Skin epidermis (tissue), 12 donors: ENCODE measurements at regions not wholly inside any gene's neighbourhood (a gene's known extent, or its start where the extent isn't known, plus 50 kb on each side); places are given as distances from the start of the nearest gene placed in this dataset.

Experiments used
- H3K27ac ChIP-seq, 21 experiments: fragments of 200-600 bp; sonication (generic) in 11 of 21; one replicate each; pipeline ENCODE4 v1.5.0; 2020; ENCODE audit warnings: mild to moderate bottlenecking in 3 of 21, inconsistent platforms in 2 of 21, moderate library complexity in 2 of 21
- H3K4me3 ChIP-seq, 7 experiments: fragments of 200-600 bp; sonication (generic) in 2 of 7; one replicate each; pipeline ENCODE4 v1.5.0; 2020; ENCODE audit warnings: inconsistent platforms in 2 of 7, mild to moderate bottlenecking in 2 of 7, moderate library complexity in 1 of 7

DNA sequence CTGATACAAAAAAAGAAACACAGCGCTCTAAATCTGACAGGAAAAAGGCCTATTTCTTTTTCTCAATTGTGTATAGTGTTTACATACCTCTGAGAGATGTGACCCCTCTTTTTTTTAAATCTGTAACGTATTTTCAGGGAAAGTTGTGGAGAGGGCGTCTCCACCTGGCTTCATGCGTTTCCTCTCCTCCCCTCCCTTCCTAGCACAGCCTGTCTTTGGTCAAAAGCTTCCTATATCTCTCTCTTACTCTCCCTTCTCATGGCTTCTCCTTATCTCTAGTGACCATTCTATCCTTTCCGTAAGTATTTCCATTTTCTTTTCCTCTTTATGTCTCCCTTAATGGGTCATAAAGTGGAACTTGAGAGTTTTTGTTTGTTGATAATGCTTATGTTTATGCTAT, 458.9 kb downstream of the HACE1 start:
- H3K27ac ChIP-seq = no peak overlapping the region
- no peak overlapping the region for H3K4me3 ChIP-seq

- Histone ChIP-seq H3K4me3 (no peak overlapping the region), H3K27ac (no peak overlapping the region)
Observed at GRCh38 chr6:104396077-104396476, 463.6 kb downstream of the HACE1 start.

GRCh38 chr6:104381907-104382306, 477.8 kb downstream of the HACE1 start:
- H3K27ac ChIP-seq = no peak overlapping the region
- H3K4me3 ChIP-seq = no peak overlapping the region

- Histone ChIP-seq H3K4me3 (no peak overlapping the region), H3K27ac (no peak overlapping the region)
Observed at GRCh38 chr6:104365451-104366234, 494.1 kb downstream of the HACE1 start.

DNA sequence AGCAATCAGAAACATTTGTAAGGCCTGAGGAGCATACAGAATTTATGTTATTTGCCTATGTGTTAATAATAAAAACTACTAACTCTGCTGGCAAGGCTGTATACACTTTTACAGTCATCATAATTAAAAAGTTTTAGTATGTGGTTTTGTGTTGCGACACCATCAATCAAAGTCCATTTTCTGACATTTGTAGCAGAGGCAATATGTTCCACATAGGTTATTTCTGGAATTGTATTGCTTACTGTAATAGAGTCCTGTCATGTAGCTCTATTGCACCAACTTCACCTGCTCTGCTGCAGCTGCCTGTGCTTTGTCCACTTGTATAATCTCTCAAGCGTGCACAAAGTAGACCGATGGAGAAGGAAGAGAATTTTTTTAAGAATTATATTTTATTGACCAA, 501.8 kb downstream of the HACE1 start:
- H3K4me3 ChIP-seq = no peak overlapping the region
- H3K27ac ChIP-seq = no peak overlapping the region

- Histone ChIP-seq H3K27ac (no peak overlapping the region), H3K4me3 (no peak overlapping the region)
Observed at GRCh38 chr6:104356197-104356596, 503.5 kb downstream of the HACE1 start.

- Histone ChIP-seq H3K27ac (no peak overlapping the region), H3K4me3 (no peak overlapping the region)
Observed at GRCh38 chr6:104349191-104349590, 510.5 kb downstream of the HACE1 start.

DNA sequence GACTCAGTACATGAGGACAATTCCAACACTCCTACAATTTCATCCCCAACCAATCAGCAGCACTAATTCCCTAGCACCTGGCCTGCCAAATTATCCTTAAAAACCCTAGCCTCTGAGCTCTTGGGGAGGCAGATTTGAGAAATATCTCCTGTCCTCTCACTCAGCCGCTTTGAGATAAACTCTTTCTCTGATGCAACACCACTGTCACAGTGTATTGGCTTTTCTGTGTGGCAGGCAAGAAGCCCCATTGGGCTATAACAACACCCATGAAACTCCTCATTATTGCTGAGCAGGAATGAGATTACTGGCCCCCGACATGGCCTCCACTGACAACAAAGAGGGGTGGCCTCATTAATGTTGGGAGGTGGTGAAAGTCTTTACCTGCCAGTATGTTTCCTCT, 515.5 kb downstream of the HACE1 start:
- no peak overlapping the region for H3K27ac ChIP-seq

GRCh38 chr6:104332364-104332763, 527.4 kb downstream of the HACE1 start:
- H3K27ac ChIP-seq = no peak overlapping the region
- H3K4me3 ChIP-seq = no peak overlapping the region

More for the DNA sequence above, 515.5 kb downstream of the HACE1 start:
- H3K4me3 ChIP-seq = no peak overlapping the region

DNA sequence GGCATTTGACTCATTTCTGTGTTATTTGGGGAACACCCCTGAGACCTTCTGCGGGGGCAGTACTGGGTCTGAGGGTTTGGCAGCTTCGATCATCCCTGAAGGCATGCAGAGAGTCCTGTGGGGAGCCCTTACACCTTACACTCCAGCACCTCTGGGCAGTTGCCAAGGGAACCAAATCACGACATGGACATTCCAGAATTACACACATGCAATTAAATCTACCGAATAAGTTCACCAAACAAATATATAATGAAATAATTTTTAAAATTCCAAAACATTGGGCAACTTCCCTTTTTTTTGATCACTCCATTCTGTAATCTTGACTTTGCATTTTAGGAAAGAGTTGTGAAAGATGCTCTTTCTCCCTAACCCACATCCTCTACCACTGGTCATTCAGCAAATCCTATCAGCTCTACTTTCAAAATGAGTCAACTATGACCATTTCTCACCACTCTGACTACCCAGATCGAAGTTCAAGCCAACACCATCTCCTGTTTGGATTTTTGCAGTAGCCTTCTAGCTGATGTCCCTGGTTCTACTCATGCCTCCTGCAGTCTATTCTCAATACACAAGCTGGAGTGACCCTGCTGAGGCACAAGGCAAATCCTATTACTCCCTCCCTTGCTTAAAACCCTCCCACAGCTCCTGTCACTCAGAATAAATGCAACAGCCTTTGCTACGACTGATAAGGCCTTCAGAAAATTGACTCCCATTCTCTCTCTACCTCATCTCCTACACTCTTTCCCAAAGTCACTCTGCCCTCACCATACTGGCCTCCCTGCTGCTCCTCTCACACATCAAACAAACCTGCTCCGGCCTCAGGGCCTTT, 533.3 kb downstream of the HACE1 start:
- H3K27ac ChIP-seq = no peak overlapping the region
- no peak overlapping the region for H3K4me3 ChIP-seq

DNA sequence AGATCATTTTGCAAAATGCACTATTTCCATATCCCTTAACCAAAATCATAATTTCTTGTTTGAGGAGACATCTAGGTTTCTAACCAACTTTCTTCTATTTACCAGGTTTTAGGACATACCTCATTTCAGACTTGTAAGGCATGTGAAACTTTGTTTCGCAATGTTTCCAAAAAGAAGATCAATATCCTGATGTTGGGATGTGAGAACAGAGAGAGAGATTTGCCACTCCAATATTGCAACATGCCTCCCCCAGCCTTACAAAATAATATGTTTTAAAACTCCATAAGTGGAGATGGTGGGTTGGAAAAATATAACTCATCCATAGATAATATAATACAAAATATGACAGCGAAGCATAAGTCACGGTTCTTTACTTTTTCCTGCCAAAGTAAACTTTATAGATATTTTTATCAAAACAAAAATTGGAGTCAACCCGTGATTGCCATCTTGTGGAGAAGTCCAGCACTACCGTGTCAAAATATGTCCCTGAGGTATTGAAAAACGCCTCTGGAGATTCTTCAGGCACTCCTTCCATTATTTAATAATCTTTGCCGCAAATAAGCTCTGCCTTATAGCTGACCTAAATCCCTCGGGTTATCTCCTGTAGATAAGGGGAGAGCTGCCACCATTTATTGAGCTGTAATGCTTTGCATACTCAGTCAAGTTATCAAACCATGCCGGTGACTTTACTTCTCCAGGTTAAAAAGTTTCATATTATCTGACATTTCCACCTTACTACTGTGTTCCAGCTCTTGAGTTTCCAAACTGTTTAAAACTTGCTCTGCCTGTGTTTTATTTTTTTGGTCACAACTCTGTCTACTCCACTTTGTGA, 534.2 kb downstream of the HACE1 start:
- H3K27ac ChIP-seq = no peak overlapping the region
- H3K4me3 ChIP-seq = no peak overlapping the region

DNA sequence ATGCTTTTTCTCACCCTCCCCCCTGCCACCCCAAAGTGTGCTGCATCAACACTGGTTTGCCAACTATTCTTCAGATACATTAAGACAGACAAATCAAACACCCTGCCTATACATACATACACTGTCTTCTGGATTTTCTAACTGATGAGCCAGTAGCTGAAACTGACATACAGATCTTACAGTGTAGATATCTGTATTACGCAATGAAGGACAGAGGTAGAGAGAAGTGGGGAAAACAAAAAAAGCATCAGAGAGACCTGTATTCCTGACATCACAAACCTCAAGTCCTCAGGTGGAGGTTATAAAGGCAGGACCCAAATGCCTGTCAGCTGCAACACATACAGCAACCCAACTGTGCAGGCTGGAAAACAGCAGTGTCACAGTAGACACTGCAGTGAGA, 535.4 kb downstream of the HACE1 start:
- no peak overlapping the region for H3K4me3 ChIP-seq

DNA sequence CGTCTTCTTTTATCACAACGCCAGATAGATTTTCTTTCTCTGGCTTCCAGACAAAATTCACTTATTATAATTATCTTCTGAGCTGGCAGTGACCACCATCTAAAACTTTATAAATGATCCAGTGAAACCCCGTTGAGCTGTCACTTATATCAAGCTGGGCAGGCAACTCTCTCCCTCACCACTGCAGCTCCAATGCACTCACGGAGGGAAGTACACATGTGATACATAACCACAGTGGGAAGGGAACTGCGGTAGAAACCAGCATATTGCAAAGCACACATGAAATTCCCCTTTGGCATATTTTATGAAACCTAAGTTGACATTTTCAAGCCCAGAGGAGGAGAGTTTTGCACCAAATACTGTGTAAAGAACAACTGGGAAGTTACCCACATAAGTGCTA, 536.9 kb downstream of the HACE1 start:
- Histone ChIP-seq H3K27ac (no peak overlapping the region), H3K4me3 (no peak overlapping the region)

More for the DNA sequence above, 535.4 kb downstream of the HACE1 start:
- H3K27ac ChIP-seq = no peak overlapping the region

DNA sequence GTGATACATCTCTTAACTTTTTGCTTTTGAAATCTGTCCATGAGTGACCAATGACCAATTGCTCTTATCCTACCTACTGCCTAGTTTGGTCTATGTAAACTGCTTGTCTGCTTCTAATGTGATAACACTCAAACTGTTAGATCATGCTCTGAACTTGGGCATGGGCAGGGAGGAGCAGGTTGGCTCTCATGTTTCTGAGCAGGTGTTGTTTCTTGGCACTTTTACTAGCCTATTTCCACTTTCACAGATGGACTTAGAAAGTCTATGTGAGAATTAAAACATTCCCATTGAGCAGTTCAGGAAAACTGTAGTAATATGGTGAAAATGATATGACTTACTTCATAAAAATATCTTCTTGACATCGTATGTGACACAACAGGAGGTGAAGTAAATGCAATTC, 538.4 kb downstream of the HACE1 start:
- no peak overlapping the region for H3K4me3 ChIP-seq
- no peak overlapping the region for H3K27ac ChIP-seq

- Histone ChIP-seq H3K27ac (no peak overlapping the region), H3K4me3 (no peak overlapping the region)
Observed at GRCh38 chr6:104320896-104321295, 538.8 kb downstream of the HACE1 start.

DNA sequence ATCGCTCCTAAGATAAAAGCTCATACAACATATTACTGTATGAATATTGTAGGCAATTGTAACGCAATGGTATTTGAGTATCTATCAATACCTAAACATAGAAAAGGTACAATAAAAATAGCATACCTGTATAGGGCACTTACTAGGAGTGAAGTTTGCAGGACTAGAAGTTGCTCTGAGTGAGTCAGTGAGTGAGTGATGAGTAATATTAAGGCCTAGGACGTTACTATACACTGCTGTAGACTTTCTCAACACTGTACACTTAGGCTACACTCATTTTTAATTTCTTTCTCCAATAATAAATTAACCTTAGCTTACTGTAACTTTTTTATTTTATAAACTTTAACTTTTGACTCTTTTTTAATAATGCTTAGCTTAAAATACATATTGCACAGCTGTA, 546.9 kb downstream of the HACE1 start:
- Histone ChIP-seq H3K27ac (no peak overlapping the region), H3K4me3 (no peak overlapping the region)

DNA sequence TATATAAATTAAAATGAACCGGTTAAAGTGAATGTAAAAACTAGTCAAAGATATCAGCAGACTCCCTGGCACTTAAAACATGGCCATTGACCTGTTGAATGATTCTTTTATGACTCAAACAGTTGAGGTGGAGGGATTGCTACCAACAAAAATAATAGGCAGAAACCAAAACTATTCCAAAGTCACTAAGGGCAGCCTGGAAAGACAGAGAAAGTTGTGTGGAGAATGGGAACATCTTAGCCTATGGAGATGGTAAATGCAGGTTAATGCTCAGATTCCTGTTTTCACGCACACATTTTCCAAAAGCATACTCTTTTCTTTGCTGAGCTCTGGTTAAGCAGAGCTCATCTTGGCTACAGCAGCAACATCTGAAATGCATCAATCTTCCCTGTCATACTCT, 553.5 kb downstream of the HACE1 start:
- Histone ChIP-seq H3K4me3 (no peak overlapping the region), H3K27ac (no peak overlapping the region)

DNA sequence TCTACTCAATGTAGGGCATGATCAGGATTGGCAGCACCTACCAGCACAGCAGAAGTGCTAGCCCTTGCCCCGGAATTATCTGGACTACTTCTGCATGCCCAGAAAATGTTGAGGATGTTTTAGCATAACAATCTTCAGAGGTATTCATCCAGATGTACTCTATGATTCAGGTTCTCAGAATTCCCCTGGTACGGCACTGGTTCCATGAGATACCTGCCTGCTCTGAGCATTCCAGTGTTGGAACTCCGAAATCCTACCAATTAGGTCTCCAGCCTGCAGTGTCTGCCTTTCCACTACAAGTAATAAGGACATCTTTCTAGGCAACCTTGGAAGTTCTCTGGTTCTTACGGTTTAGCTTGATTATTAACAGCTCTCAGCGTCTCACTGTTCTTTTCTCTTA, 554.5 kb downstream of the HACE1 start:
- no peak overlapping the region for H3K4me3 ChIP-seq
- H3K27ac ChIP-seq = no peak overlapping the region

- H3K27ac ChIP-seq = no peak overlapping the region
Observed at GRCh38 chr6:104301951-104302350, 557.8 kb downstream of the HACE1 start.

GRCh38 chr6:104286641-104287040, 573.1 kb downstream of the HACE1 start:
- Histone ChIP-seq H3K27ac (no peak overlapping the region), H3K4me3 (no peak overlapping the region)

More at GRCh38 chr6:104301951-104302350, 557.8 kb downstream of the HACE1 start:
- no peak overlapping the region for H3K4me3 ChIP-seq
